SK-N-SH (cell line): ENCODE measurements at regions not wholly inside any gene's neighbourhood (a gene's known extent, or its start where the extent isn't known, plus 50 kb on each side); places are given as distances from the start of the nearest gene placed in this dataset.

Experiments
- CTCF ChIA-PET: fragments of 300-600, 350-600 bp; formaldehyde crosslinking; extraction: SDS; loops from one replicate; lab custom pipeline; 2021; lab: Yijun Ruan, JAX
- POLR2A ChIA-PET: fragments of 350-600 bp; sonication (Branson Sonifier 250); formaldehyde crosslinking; extraction: SDS; loops from one replicate; lab custom pipeline; 2020; ENCODE audit warnings: antibody characterized with exemption, inconsistent platforms; lab: Yijun Ruan, JAX
- DNase-seq: peaks from one replicate; pipeline ENCODE4 v3.0.0; 2012
- H2AFZ ChIP-seq: fragments of 200-600 bp; sonication (generic); 2 replicates; pipeline ENCODE4 v1.8.1; 2016; ENCODE audit warnings: antibody characterized with exemption, mild to moderate bottlenecking, low read depth
- H3F3A ChIP-seq: fragments of 200-600 bp; sonication (generic); replicated peaks from 2 replicates; pipeline ENCODE3; 2016; ENCODE audit warnings: antibody characterized with exemption, mild to moderate bottlenecking; ENCODE audit not compliant: insufficient read depth
- H3K27ac ChIP-seq, 2 experiments: fragments of 200-500 bp in 1 of 2; fragments of 200-600 bp in 1 of 2; sonication (Bioruptor generic) in 1 of 2; sonication (generic), shearing (Covaris generic) in 1 of 2; 2 replicates each; pipeline versions ENCODE4 v1.5.1 to v1.6.1; 2014 to 2016; ENCODE audit warnings: low read depth in 2 of 2, inconsistent platforms in 1 of 2, low read length in 1 of 2, mild to moderate bottlenecking in 1 of 2, mixed read lengths in 1 of 2
- H3K27me3 ChIP-seq: fragments of 200-600 bp; sonication (generic), shearing (Covaris generic); 2 replicates; pipeline ENCODE4 v1.6.1; 2016; ENCODE audit warnings: mixed run types; ENCODE audit not compliant: insufficient read depth
- H3K36me3 ChIP-seq, 2 experiments: fragments of 200-500 bp in 1 of 2; fragments of 200-600 bp in 1 of 2; sonication (Bioruptor generic) in 1 of 2; sonication (generic) in 1 of 2; replicated peaks in 1 of 2; 2 replicates each; pipeline versions ENCODE3 to v1.5.1; 2014 to 2016; ENCODE audit warnings: low read length in 1 of 2, mild to moderate bottlenecking in 1 of 2; ENCODE audit not compliant: insufficient read depth in 2 of 2, control insufficient read depth in 1 of 2
- H3K4me1 ChIP-seq, 2 experiments: fragments of 200-500 bp in 1 of 2; fragments of 200-600 bp in 1 of 2; sonication (Bioruptor generic) in 1 of 2; sonication (generic), shearing (Covaris generic) in 1 of 2; 2 replicates each; pipeline versions ENCODE4 v1.5.1 to v1.6.1; 2014 to 2016; ENCODE audit warnings: low read depth in 1 of 2, low read length in 1 of 2, mixed run types in 1 of 2; ENCODE audit not compliant: insufficient read depth in 2 of 2, control insufficient read depth in 1 of 2
- H3K4me2 ChIP-seq: fragments of 200-600 bp; sonication (generic), shearing (Covaris generic); 2 replicates; pipeline ENCODE4 v1.6.1; 2017; ENCODE audit warnings: mixed run types
- H3K4me3 ChIP-seq, 2 experiments: fragments of 200-500 bp in 1 of 2; fragments of 200-600 bp in 1 of 2; sonication (Bioruptor generic) in 1 of 2; sonication (generic), shearing (Covaris generic) in 1 of 2; 2 replicates each; pipeline versions ENCODE4 v1.5.1 to v1.8.1; 2014 to 2016; ENCODE audit warnings: low read depth in 2 of 2, inconsistent platforms in 1 of 2, low read length in 1 of 2, mild to moderate bottlenecking in 1 of 2, mixed read lengths in 1 of 2, moderate library complexity in 1 of 2
- H3K79me2 ChIP-seq: fragments of 200-600 bp; sonication (generic); 2 replicates; pipeline ENCODE4 v1.8.1; 2017; ENCODE audit warnings: mild to moderate bottlenecking; ENCODE audit not compliant: insufficient read depth
- H3K9ac ChIP-seq: fragments of 200-600 bp; sonication (generic); 2 replicates; pipeline ENCODE4 v1.6.1; 2017; ENCODE audit warnings: mixed run types
- H3K9me2 ChIP-seq: fragments of 200-600 bp; sonication (generic); 2 replicates; pipeline ENCODE4 v1.6.1; 2017; ENCODE audit warnings: mixed run types
- H3K9me3 ChIP-seq: fragments of 200-600 bp; sonication (generic); 2 replicates; pipeline ENCODE4 v1.6.1; 2017; ENCODE audit warnings: mixed run types, mild to moderate bottlenecking, moderate library complexity
- H4K20me1 ChIP-seq: fragments of 200-600 bp; sonication (generic); 2 replicates; pipeline ENCODE4 v1.6.1; 2017; ENCODE audit warnings: mild to moderate bottlenecking, mixed run types; ENCODE audit not compliant: insufficient read depth
- CTCF ChIP-seq: fragments of 200-600 bp; sonication (generic); IDR thresholded peaks from 2 replicates; pipeline ENCODE4 v1.6.1; 2017; ENCODE audit warnings: antibody characterized with exemption, mild to moderate bottlenecking, moderate library complexity
- ELF1 ChIP-seq: IDR thresholded peaks from 2 replicates; pipeline ENCODE4 v1.4.0; 2012
- EP300 ChIP-seq, 2 experiments: IDR thresholded peaks; 2 replicates each; pipeline versions ENCODE4 v1.4.0 to v1.6.1; 2012; ENCODE audit warnings: borderline replicate concordance in 1 of 2, low read depth in 1 of 2, low read length in 1 of 2
- RAD21 ChIP-seq: IDR thresholded peaks from 2 replicates; pipeline ENCODE4 v1.6.1; 2012; ENCODE audit warnings: mild to moderate bottlenecking, low read length
- RFX5 ChIP-seq: IDR thresholded peaks from 2 replicates; pipeline ENCODE4 v1.6.1; 2012; ENCODE audit warnings: mild to moderate bottlenecking, improper control_type of control experiment, low read length
- YY1 ChIP-seq: IDR thresholded peaks from 2 replicates; pipeline ENCODE4 v1.4.0; 2012; ENCODE audit warnings: low read depth, mild to moderate bottlenecking
- WGBS: methylation state at CpG from one replicate; pipeline ENCODE4 v1.1.6; 2017; ENCODE audit warnings: low lambda C conversion rate; 5-methylcytosine and 5-hydroxymethylcytosine counted together
- TF ChIP-seq, protein P1 (sequence below): IDR thresholded peaks from 2 replicates; pipeline ENCODE4 v1.6.1; 2012; ENCODE audit warnings: mild to moderate bottlenecking, low read depth, low read length, moderate library complexity
- TF ChIP-seq, protein P2 (sequence below): fragments of 150-350 bp; IDR thresholded peaks from 2 replicates; pipeline ENCODE4 v1.6.1; 2016; ENCODE audit warnings: mild to moderate bottlenecking, low read depth, low read length
- TF ChIP-seq, protein P3 (sequence below): IDR thresholded peaks from 2 replicates; pipeline ENCODE4; 2012

DNA sequence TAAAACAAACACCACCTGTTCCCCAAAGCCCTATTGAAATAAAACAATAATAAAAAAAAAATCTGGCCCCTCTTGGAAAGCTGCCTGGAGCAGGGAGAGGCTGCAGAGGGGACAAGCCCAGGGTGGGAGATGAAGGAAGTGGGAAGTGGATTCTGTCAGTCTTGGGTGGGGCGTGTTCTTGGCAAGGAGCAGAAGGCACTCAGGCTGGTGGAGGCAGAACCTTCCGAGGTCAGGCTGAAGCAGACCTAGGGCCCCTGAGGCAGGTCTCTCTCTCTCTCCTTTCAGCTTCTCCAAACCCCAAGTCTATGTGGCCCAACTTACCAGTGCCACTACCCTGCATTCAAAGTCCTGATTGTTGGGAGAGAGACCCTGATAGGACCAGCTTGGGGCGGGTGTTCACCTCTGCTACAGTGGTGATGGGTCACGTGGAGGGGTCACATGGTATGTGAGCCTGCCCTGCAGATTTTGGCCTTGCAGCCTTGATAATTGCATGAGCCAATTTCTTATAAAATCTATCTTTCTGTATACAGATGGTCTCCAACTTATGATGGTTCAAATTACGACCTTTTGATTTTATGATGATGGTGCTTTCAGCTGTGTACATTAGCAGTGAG is 145.4 kb upstream of the C1orf174 start:
- H3F3A ChIP-seq: no peaks in the 10 kb centered on the region
- no peaks in the 10 kb centered on the region for H3K9me3 ChIP-seq
- H3K79me2 ChIP-seq: no peaks in the 10 kb centered on the region
- WGBS: 8% methylated on average over 3 of the region's 5 CpGs
- CTCF ChIA-PET: no interaction called here
- POLR2A ChIA-PET: no interaction called here
- no peaks in the 10 kb centered on the region for H3K9me2 ChIP-seq
- no peak overlapping the region for H3K4me2 ChIP-seq
- no peaks in the 10 kb centered on the region for H3K4me1 ChIP-seq
- no peaks in the 10 kb centered on the region for H4K20me1 ChIP-seq
- H3K4me3 ChIP-seq: no peak overlapping the region
- H2AFZ ChIP-seq: no peak overlapping the region
- TF ChIP-seq CTCF (no peak), EP300 (IDR thresholded peaks at IDR 0.05; ENCODE audit: borderline replicate concordance in 1 of 2, low read depth in 1 of 2, low read length in 1 of 2) (no peak), YY1 (no peak), RAD21 (no peak), RFX5 (no peak), ELF1 (no peak)
- TF ChIP-seq, protein P1, sequence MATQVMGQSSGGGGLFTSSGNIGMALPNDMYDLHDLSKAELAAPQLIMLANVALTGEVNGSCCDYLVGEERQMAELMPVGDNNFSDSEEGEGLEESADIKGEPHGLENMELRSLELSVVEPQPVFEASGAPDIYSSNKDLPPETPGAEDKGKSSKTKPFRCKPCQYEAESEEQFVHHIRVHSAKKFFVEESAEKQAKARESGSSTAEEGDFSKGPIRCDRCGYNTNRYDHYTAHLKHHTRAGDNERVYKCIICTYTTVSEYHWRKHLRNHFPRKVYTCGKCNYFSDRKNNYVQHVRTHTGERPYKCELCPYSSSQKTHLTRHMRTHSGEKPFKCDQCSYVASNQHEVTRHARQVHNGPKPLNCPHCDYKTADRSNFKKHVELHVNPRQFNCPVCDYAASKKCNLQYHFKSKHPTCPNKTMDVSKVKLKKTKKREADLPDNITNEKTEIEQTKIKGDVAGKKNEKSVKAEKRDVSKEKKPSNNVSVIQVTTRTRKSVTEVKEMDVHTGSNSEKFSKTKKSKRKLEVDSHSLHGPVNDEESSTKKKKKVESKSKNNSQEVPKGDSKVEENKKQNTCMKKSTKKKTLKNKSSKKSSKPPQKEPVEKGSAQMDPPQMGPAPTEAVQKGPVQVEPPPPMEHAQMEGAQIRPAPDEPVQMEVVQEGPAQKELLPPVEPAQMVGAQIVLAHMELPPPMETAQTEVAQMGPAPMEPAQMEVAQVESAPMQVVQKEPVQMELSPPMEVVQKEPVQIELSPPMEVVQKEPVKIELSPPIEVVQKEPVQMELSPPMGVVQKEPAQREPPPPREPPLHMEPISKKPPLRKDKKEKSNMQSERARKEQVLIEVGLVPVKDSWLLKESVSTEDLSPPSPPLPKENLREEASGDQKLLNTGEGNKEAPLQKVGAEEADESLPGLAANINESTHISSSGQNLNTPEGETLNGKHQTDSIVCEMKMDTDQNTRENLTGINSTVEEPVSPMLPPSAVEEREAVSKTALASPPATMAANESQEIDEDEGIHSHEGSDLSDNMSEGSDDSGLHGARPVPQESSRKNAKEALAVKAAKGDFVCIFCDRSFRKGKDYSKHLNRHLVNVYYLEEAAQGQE: no peak
- TF ChIP-seq, protein P2, sequence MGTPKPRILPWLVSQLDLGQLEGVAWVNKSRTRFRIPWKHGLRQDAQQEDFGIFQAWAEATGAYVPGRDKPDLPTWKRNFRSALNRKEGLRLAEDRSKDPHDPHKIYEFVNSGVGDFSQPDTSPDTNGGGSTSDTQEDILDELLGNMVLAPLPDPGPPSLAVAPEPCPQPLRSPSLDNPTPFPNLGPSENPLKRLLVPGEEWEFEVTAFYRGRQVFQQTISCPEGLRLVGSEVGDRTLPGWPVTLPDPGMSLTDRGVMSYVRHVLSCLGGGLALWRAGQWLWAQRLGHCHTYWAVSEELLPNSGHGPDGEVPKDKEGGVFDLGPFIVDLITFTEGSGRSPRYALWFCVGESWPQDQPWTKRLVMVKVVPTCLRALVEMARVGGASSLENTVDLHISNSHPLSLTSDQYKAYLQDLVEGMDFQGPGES: no peak
- TF ChIP-seq, protein P3, sequence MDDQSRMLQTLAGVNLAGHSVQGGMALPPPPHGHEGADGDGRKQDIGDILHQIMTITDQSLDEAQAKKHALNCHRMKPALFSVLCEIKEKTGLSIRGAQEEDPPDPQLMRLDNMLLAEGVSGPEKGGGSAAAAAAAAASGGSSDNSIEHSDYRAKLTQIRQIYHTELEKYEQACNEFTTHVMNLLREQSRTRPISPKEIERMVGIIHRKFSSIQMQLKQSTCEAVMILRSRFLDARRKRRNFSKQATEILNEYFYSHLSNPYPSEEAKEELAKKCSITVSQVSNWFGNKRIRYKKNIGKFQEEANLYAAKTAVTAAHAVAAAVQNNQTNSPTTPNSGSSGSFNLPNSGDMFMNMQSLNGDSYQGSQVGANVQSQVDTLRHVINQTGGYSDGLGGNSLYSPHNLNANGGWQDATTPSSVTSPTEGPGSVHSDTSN: no peak
- TF ChIP-seq, all 33 proteins: peak for 0
- H3K36me3 ChIP-seq: no peaks in the 10 kb centered on the region
- H3K27me3 ChIP-seq: no peaks in the 10 kb centered on the region
- no peak for DNase-seq
- H3K27ac ChIP-seq: no peak overlapping the region
- no peak overlapping the region for H3K9ac ChIP-seq
